ENCODE measurements at regions not wholly inside any gene's neighbourhood (a gene's known extent, or its start where the extent isn't known, plus 50 kb on each side); places are given as distances from the start of the nearest gene placed in this dataset.

DNA sequence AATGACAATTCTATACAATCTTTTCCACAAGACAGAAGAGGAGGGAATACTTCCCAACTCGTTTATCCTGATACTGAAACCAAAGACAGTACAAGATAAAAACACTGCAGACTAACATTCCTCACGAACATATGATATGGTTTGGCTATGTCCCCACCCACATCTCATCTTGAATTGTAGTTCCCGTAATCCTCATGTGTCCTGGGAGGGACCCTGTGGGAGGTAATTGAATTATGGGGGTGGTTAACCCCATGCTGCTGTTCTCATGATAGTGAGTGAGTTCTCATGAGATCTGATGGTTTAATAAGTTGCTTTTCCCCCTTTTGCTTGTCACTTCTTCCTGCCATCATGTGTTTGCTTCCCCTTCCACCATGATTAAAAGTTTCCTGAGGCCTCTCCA lies 83.9 kb upstream of the PROK2 start:
- H3K36me3 ChIP-seq (ENCODE audit: insufficient read depth, low read length) = no peaks in the 10 kb centered on the region
- H3K4me3 ChIP-seq (ENCODE audit: low read depth in 1 of 2, low read length in 2 of 2) = no peak overlapping the region
- H3K27ac ChIP-seq (ENCODE audit: low read depth, low read length) = no peak overlapping the region
- H3K4me1 ChIP-seq (ENCODE audit: insufficient read depth, low read length) = peaks cover 3% of the 10 kb centered on the region
- H3K27me3 ChIP-seq (ENCODE audit: control insufficient read depth in 1 of 2, insufficient read depth in 2 of 2, low read length in 2 of 2) = no peaks in the 10 kb centered on the region
- H3K9me3 ChIP-seq (ENCODE audit: low read length) = no peaks in the 10 kb centered on the region
- H3K9ac ChIP-seq (ENCODE audit: low read length) = no peak overlapping the region

- Histone ChIP-seq H3K4me1 (ENCODE audit: insufficient read depth, low read length) (no peaks in the 10 kb centered on the region), H3K9me3 (ENCODE audit: low read length) (peaks cover 1% of the 10 kb centered on the region), H3K9ac (ENCODE audit: low read length) (no peak overlapping the region), H3K4me3 (ENCODE audit: low read depth in 1 of 2, low read length in 2 of 2) (no peak overlapping the region), H3K27me3 (ENCODE audit: control insufficient read depth in 1 of 2, insufficient read depth in 2 of 2, low read length in 2 of 2) (no peaks in the 10 kb centered on the region), H3K27ac (ENCODE audit: low read depth, low read length) (no peak overlapping the region), H3K36me3 (ENCODE audit: insufficient read depth, low read length) (no peaks in the 10 kb centered on the region)
Measured at GRCh38 chr3:71865727-71866126, 80.8 kb upstream of the PROK2 start.

- H3K9me3 ChIP-seq (ENCODE audit: low read length) = peaks cover 9% of the 10 kb centered on the region
- no peaks in the 10 kb centered on the region for H3K36me3 ChIP-seq (ENCODE audit: insufficient read depth, low read length)
- H3K27ac ChIP-seq (ENCODE audit: low read depth, low read length) = no peak overlapping the region
- no peak overlapping the region for H3K4me3 ChIP-seq (ENCODE audit: low read depth in 1 of 2, low read length in 2 of 2)
- H3K27me3 ChIP-seq (ENCODE audit: control insufficient read depth in 1 of 2, insufficient read depth in 2 of 2, low read length in 2 of 2) = no peaks in the 10 kb centered on the region
- H3K9ac ChIP-seq (ENCODE audit: low read length) = no peak overlapping the region
- H3K4me1 ChIP-seq (ENCODE audit: insufficient read depth, low read length) = no peaks in the 10 kb centered on the region
Measured at GRCh38 chr3:71863563-71864190, 78.7 kb upstream of the PROK2 start.

- H3K9ac ChIP-seq (ENCODE audit: low read length) = no peak overlapping the region
- H3K36me3 ChIP-seq (ENCODE audit: insufficient read depth, low read length) = no peaks in the 10 kb centered on the region
- H3K9me3 ChIP-seq (ENCODE audit: low read length) = peaks cover 9% of the 10 kb centered on the region
- H3K4me1 ChIP-seq (ENCODE audit: insufficient read depth, low read length) = no peaks in the 10 kb centered on the region
- H3K27me3 ChIP-seq (ENCODE audit: control insufficient read depth in 1 of 2, insufficient read depth in 2 of 2, low read length in 2 of 2) = no peaks in the 10 kb centered on the region
- H3K27ac ChIP-seq (ENCODE audit: low read depth, low read length) = no peak overlapping the region
- no peak overlapping the region for H3K4me3 ChIP-seq (ENCODE audit: low read depth in 1 of 2, low read length in 2 of 2)
Measured at GRCh38 chr3:71862371-71863140, 77.6 kb upstream of the PROK2 start.

DNA sequence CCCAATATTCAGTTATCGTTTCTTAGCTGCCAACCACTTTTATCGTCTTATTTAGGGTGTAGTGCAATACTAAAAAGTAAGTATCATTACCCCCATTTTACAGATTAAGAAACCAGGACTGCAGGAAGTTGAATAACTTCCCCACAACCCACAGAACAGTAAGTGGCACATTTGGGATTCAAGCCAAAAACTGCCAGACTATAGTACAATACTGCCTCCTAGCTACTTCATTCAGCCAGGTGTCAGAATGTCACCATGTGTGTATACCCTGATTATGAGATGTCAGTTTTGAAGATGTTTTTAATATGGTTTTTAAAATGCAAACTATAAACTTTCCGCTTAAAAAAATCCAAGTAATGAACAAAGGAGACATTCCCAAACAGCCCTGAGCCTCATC lies 74.2 kb upstream of the PROK2 start:
- H3K36me3 ChIP-seq (ENCODE audit: insufficient read depth, low read length) = no peaks in the 10 kb centered on the region
- H3K9me3 ChIP-seq (ENCODE audit: low read length) = peaks cover 9% of the 10 kb centered on the region
- no peaks in the 10 kb centered on the region for H3K4me1 ChIP-seq (ENCODE audit: insufficient read depth, low read length)
- H3K27me3 ChIP-seq (ENCODE audit: control insufficient read depth in 1 of 2, insufficient read depth in 2 of 2, low read length in 2 of 2) = no peaks in the 10 kb centered on the region
- H3K4me3 ChIP-seq (ENCODE audit: low read depth in 1 of 2, low read length in 2 of 2) = no peak overlapping the region
- H3K9ac ChIP-seq (ENCODE audit: low read length) = no peak overlapping the region
- H3K27ac ChIP-seq (ENCODE audit: low read depth, low read length) = no peak overlapping the region

- Histone ChIP-seq H3K4me3 (ENCODE audit: low read depth in 1 of 2, low read length in 2 of 2) (no peak overlapping the region), H3K9ac (ENCODE audit: low read length) (no peak overlapping the region), H3K4me1 (ENCODE audit: insufficient read depth, low read length) (no peaks in the 10 kb centered on the region), H3K27ac (ENCODE audit: low read depth, low read length) (no peak overlapping the region), H3K27me3 (ENCODE audit: control insufficient read depth in 1 of 2, insufficient read depth in 2 of 2, low read length in 2 of 2) (no peaks in the 10 kb centered on the region), H3K36me3 (ENCODE audit: insufficient read depth, low read length) (no peaks in the 10 kb centered on the region), H3K9me3 (ENCODE audit: low read length) (peaks cover 9% of the 10 kb centered on the region)
Measured at GRCh38 chr3:71858503-71859122, 73.7 kb upstream of the PROK2 start.

GRCh38 chr3:71857956-71858355 lies 73.0 kb upstream of the PROK2 start:
- H3K27ac ChIP-seq (ENCODE audit: low read depth, low read length) = no peak overlapping the region
- H3K36me3 ChIP-seq (ENCODE audit: insufficient read depth, low read length) = no peaks in the 10 kb centered on the region
- no peak overlapping the region for H3K4me3 ChIP-seq (ENCODE audit: low read depth in 1 of 2, low read length in 2 of 2)
- no peaks in the 10 kb centered on the region for H3K4me1 ChIP-seq (ENCODE audit: insufficient read depth, low read length)
- H3K27me3 ChIP-seq (ENCODE audit: control insufficient read depth in 1 of 2, insufficient read depth in 2 of 2, low read length in 2 of 2) = no peaks in the 10 kb centered on the region
- H3K9ac ChIP-seq (ENCODE audit: low read length) = no peak overlapping the region
- H3K9me3 ChIP-seq (ENCODE audit: low read length) = peaks cover 9% of the 10 kb centered on the region

- Histone ChIP-seq H3K9ac (ENCODE audit: low read length) (no peak overlapping the region), H3K4me1 (ENCODE audit: insufficient read depth, low read length) (no peaks in the 10 kb centered on the region), H3K9me3 (ENCODE audit: low read length) (no peaks in the 10 kb centered on the region), H3K4me3 (ENCODE audit: low read depth in 1 of 2, low read length in 2 of 2) (no peak overlapping the region), H3K36me3 (ENCODE audit: insufficient read depth, low read length) (no peaks in the 10 kb centered on the region), H3K27me3 (ENCODE audit: control insufficient read depth in 1 of 2, insufficient read depth in 2 of 2, low read length in 2 of 2) (no peaks in the 10 kb centered on the region), H3K27ac (ENCODE audit: low read depth, low read length) (no peak overlapping the region)
Measured at GRCh38 chr3:71854706-71855105, 69.8 kb upstream of the PROK2 start.

DNA sequence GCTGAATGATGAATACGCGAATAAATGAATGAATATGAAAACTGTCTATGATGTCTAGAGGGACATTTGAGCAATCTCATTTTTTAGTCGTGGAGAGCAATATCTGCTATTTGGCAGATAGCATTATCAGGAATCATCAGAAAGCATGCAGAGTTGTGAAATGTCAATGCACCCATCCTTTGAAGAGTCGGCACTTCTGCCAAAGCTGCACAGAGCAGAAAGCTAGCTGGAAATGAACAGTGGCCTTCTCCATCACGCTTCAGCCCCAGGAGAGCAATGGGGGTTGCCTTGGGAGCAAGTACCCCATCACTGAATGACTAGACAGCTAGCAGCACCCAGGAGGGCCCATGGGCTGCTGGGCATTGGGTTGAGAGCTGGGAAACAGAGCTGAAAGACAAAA lies 69.1 kb upstream of the PROK2 start:
- Histone ChIP-seq H3K9me3 (ENCODE audit: low read length) (no peaks in the 10 kb centered on the region), H3K27me3 (ENCODE audit: control insufficient read depth in 1 of 2, insufficient read depth in 2 of 2, low read length in 2 of 2) (no peaks in the 10 kb centered on the region), H3K36me3 (ENCODE audit: insufficient read depth, low read length) (no peaks in the 10 kb centered on the region), H3K4me3 (ENCODE audit: low read depth in 1 of 2, low read length in 2 of 2) (no peak overlapping the region), H3K9ac (ENCODE audit: low read length) (no peak overlapping the region), H3K4me1 (ENCODE audit: insufficient read depth, low read length) (no peaks in the 10 kb centered on the region), H3K27ac (ENCODE audit: low read depth, low read length) (no peak overlapping the region)

DNA sequence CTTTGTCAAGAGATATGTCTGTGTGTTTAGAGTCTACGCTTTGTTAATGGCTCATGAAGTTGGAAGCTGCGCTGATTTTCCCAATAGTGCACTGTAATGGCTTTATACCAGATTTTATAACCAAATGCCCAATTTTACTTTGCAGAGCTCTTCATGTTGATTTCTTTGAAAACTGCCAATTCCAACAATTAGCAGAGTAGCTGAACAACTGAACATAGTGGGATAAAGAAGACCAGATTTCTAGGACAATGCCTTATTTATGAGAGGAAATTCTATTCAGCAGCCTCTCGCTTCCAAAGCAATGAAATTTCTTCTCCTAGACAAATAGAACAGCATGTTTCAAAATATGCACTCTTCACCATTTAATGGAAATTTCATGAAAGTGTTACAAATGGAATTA lies 66.9 kb upstream of the PROK2 start:
- Histone ChIP-seq H3K27ac (ENCODE audit: low read depth, low read length) (no peak overlapping the region), H3K27me3 (ENCODE audit: control insufficient read depth in 1 of 2, insufficient read depth in 2 of 2, low read length in 2 of 2) (no peaks in the 10 kb centered on the region), H3K36me3 (ENCODE audit: insufficient read depth, low read length) (no peaks in the 10 kb centered on the region), H3K4me1 (ENCODE audit: insufficient read depth, low read length) (no peaks in the 10 kb centered on the region), H3K4me3 (ENCODE audit: low read depth in 1 of 2, low read length in 2 of 2) (no peak overlapping the region), H3K9ac (ENCODE audit: low read length) (no peak overlapping the region), H3K9me3 (ENCODE audit: low read length) (no peaks in the 10 kb centered on the region)

- no peaks in the 10 kb centered on the region for H3K9me3 ChIP-seq (ENCODE audit: low read length)
- H3K27ac ChIP-seq (ENCODE audit: low read depth, low read length) = no peak overlapping the region
- H3K27me3 ChIP-seq (ENCODE audit: control insufficient read depth in 1 of 2, insufficient read depth in 2 of 2, low read length in 2 of 2) = no peaks in the 10 kb centered on the region
- H3K4me3 ChIP-seq (ENCODE audit: low read depth in 1 of 2, low read length in 2 of 2) = no peak overlapping the region
- no peak overlapping the region for H3K9ac ChIP-seq (ENCODE audit: low read length)
- no peaks in the 10 kb centered on the region for H3K4me1 ChIP-seq (ENCODE audit: insufficient read depth, low read length)
- H3K36me3 ChIP-seq (ENCODE audit: insufficient read depth, low read length) = no peaks in the 10 kb centered on the region
Measured at GRCh38 chr3:71850654-71851053, 65.7 kb upstream of the PROK2 start.

Measured in muscle layer of colon (tissue), 2 donors.